CD4-positive, alpha-beta T cell treated with Interferon alpha-2 for 1 hour (primary cell): ENCODE measurements at regions not wholly inside any gene's neighbourhood (a gene's known extent, or its start where the extent isn't known, plus 50 kb on each side); places are given as distances from the start of the nearest gene placed in this dataset.
"Not testable (repeated sequence)": the region's sequence is repeated elsewhere in the genome, so short reads cannot be mapped to it uniquely, and the experiment has no call there.

ENCODE experiments used
- DNase-seq, 2 donors: peaks; one replicate each; pipeline ENCODE4 v3.0.0-alpha.2; 2020 to 2022

GRCh38 chr2:4762951-4763376 is 929.2 kb upstream of the SOX11 start:
- DNase-seq = no peak

GRCh38 chr2:4765787-4766530 is 926.2 kb upstream of the SOX11 start:
- no peak for DNase-seq

GRCh38 chr2:4775668-4776067 is 916.5 kb upstream of the SOX11 start:
- no peak for DNase-seq

- DNase-seq = no peak
Measured at GRCh38 chr2:4780679-4781078, 911.5 kb upstream of the SOX11 start.

GRCh38 chr2:4782647-4783046 is 909.5 kb upstream of the SOX11 start:
- no peak for DNase-seq

- DNase-seq = no peak
Measured at GRCh38 chr2:4791488-4791887, 900.7 kb upstream of the SOX11 start.

GRCh38 chr2:4792126-4792525 is 900.1 kb upstream of the SOX11 start:
- DNase-seq = no peak

GRCh38 chr2:4803396-4803795 is 888.8 kb upstream of the SOX11 start:
- DNase-seq = no peak

- DNase-seq = not testable (repeated sequence)
Measured at GRCh38 chr2:4814137-4814536, 878.0 kb upstream of the SOX11 start.

- no peak for DNase-seq
Measured at GRCh38 chr2:4827836-4828235, 864.3 kb upstream of the SOX11 start.

- DNase-seq = no peak
Measured at GRCh38 chr2:4828682-4829374, 863.4 kb upstream of the SOX11 start.

- DNase-seq = no peak
Measured at GRCh38 chr2:4831751-4832150, 860.4 kb upstream of the SOX11 start.

GRCh38 chr2:4832642-4833041 is 859.5 kb upstream of the SOX11 start:
- no peak for DNase-seq

GRCh38 chr2:4838626-4839025 is 853.6 kb upstream of the SOX11 start:
- no peak for DNase-seq

GRCh38 chr2:4840791-4841190 is 851.4 kb upstream of the SOX11 start:
- DNase-seq = no peak

GRCh38 chr2:4844881-4845280 is 847.3 kb upstream of the SOX11 start:
- DNase-seq = no peak

GRCh38 chr2:4862031-4862430 is 830.2 kb upstream of the SOX11 start:
- no peak for DNase-seq

GRCh38 chr2:4866198-4866597 is 826.0 kb upstream of the SOX11 start:
- no peak for DNase-seq

- DNase-seq = no peak
Measured at GRCh38 chr2:4868466-4868865, 823.7 kb upstream of the SOX11 start.

- DNase-seq = no peak
Measured at GRCh38 chr2:4869154-4869553, 823.0 kb upstream of the SOX11 start.

- no peak for DNase-seq
Measured at GRCh38 chr2:4873364-4873763, 818.8 kb upstream of the SOX11 start.

- DNase-seq = no peak
Measured at GRCh38 chr2:4873876-4874593, 818.1 kb upstream of the SOX11 start.

- DNase-seq = no peak
Measured at GRCh38 chr2:4882421-4882820, 809.8 kb upstream of the SOX11 start.

GRCh38 chr2:4882941-4883340 is 809.2 kb upstream of the SOX11 start:
- no peak for DNase-seq
